ENCODE measurements at regions not wholly inside any gene's neighbourhood (a gene's known extent, or its start where the extent isn't known, plus 50 kb on each side); places are given as distances from the start of the nearest gene placed in this dataset.

DNA sequence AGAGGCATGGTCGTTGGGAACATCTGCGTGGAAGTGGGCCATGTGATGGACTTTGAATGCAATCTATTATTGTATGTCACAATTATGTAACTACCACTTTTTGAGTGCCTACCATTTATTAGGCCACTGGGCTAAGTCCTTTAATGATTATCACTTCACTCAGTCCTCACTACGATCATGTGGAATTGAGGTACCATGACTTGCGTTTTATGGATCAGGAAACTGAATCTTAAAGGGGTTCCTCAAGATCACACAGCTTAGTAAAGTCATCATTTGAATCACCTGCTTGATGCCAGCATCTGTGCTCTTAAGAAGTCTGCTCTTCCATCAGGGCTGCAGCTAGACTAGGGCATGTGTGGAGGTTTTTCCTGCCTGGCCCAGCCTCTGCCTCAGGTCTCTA lies 136.7 kb downstream of the DAD1 start:
- no peak for TF ChIP-seq POLR2AphosphoS5 (IDR thresholded peaks at IDR 0.05)
- TF ChIP-seq, protein P1, sequence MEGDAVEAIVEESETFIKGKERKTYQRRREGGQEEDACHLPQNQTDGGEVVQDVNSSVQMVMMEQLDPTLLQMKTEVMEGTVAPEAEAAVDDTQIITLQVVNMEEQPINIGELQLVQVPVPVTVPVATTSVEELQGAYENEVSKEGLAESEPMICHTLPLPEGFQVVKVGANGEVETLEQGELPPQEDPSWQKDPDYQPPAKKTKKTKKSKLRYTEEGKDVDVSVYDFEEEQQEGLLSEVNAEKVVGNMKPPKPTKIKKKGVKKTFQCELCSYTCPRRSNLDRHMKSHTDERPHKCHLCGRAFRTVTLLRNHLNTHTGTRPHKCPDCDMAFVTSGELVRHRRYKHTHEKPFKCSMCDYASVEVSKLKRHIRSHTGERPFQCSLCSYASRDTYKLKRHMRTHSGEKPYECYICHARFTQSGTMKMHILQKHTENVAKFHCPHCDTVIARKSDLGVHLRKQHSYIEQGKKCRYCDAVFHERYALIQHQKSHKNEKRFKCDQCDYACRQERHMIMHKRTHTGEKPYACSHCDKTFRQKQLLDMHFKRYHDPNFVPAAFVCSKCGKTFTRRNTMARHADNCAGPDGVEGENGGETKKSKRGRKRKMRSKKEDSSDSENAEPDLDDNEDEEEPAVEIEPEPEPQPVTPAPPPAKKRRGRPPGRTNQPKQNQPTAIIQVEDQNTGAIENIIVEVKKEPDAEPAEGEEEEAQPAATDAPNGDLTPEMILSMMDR (IDR thresholded peaks at IDR 0.05): no peak
- no peak for TF ChIP-seq POLR2A (IDR thresholded peaks at IDR 0.05)
